GM12878 (cell line): ENCODE measurements at regions not wholly inside any gene's neighbourhood (a gene's known extent, or its start where the extent isn't known, plus 50 kb on each side); places are given as distances from the start of the nearest gene placed in this dataset.

ENCODE experiments used
- SIN3A ChIP-seq: IDR thresholded peaks from 2 replicates; pipeline ENCODE4 v1.6.1; 2012; ENCODE audit warnings: low read depth, low read length, improper control_type of control experiment
- SRF ChIP-seq, 2 experiments: IDR thresholded peaks; 2 replicates each; pipeline ENCODE4 v1.6.1; 2011; ENCODE audit warnings: low read depth in 2 of 2, low read length in 2 of 2, mild to moderate bottlenecking in 1 of 2, moderate library complexity in 1 of 2
- YY1 ChIP-seq: IDR thresholded peaks from 2 replicates; pipeline ENCODE4 v1.6.1; 2011; ENCODE audit warnings: low read depth, mild to moderate bottlenecking, low read length
- TF ChIP-seq, protein P1 (sequence below), 3 experiments: IDR thresholded peaks in 2 of 3; conservative IDR thresholded peaks in 1 of 3; 2 replicates each; pipeline ENCODE4 v1.5.1; 2011; ENCODE audit warnings: low read depth in 3 of 3, low read length in 3 of 3, mild to moderate bottlenecking in 3 of 3, control low read depth in 2 of 3, moderate library complexity in 2 of 3, inconsistent platforms in 1 of 3, mixed read lengths in 1 of 3; ENCODE audit not compliant: control insufficient read depth in 2 of 3, insufficient read depth in 1 of 3; ENCODE audit errors: extremely low read depth in 1 of 3

DNA sequence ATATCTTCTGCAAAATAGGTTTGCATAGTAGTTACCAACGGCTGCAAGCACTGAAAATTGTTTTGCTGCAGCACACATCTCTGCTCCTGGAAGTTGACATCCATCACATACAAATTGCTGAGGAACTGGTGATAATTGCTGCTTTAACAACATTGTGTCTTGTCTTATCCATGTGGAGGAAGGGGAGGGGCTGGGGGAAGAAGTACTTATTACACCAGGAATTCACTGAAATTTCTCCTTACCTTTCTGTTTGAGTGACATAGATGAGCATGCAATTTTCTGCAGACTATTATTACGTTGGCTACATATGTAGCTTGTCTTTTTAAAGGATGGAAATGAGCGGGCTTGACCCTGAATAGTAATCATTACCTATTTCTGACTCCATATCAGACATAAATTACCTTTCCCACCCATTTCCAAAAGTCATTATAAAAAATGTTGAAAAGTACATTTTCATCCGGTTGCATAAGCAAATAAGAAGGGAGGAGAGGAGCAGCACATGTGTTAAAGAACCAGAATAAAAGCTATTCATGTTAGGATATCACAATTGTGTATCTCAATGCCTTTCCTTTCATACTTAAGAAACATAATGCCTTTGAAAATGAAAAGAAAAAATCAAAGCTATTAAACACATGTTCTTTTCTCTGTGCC lies 1905.6 kb downstream of the PCDH7 start:
- TF ChIP-seq YY1 (no peak), SIN3A (no peak), SRF (IDR thresholded peaks at IDR 0.05; ENCODE audit: low read depth in 2 of 2, low read length in 2 of 2) (no peak)
- TF ChIP-seq, protein P1, sequence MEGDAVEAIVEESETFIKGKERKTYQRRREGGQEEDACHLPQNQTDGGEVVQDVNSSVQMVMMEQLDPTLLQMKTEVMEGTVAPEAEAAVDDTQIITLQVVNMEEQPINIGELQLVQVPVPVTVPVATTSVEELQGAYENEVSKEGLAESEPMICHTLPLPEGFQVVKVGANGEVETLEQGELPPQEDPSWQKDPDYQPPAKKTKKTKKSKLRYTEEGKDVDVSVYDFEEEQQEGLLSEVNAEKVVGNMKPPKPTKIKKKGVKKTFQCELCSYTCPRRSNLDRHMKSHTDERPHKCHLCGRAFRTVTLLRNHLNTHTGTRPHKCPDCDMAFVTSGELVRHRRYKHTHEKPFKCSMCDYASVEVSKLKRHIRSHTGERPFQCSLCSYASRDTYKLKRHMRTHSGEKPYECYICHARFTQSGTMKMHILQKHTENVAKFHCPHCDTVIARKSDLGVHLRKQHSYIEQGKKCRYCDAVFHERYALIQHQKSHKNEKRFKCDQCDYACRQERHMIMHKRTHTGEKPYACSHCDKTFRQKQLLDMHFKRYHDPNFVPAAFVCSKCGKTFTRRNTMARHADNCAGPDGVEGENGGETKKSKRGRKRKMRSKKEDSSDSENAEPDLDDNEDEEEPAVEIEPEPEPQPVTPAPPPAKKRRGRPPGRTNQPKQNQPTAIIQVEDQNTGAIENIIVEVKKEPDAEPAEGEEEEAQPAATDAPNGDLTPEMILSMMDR (IDR thresholded peaks at IDR 0.05 in 2 of 3, conservative IDR thresholded peaks at IDR 0.05 in 1 of 3; ENCODE audit: control insufficient read depth in 2 of 3, extremely low read depth in 1 of 3, insufficient read depth in 1 of 3, low read depth in 3 of 3, low read length in 3 of 3) = no peak
